Tibial nerve (tissue), 4 donors: ENCODE measurements at regions not wholly inside any gene's neighbourhood (a gene's known extent, or its start where the extent isn't known, plus 50 kb on each side); places are given as distances from the start of the nearest gene placed in this dataset.

Source experiments
- EP300 ChIP-seq, 2 donors: sonication (generic); formaldehyde crosslinking; IDR thresholded peaks; one replicate each; pipeline ENCODE4 v1.6.1; 2017; ENCODE audit warnings: antibody characterized with exemption in 2 of 2, mild to moderate bottlenecking in 1 of 2
- TF ChIP-seq, protein P1 (sequence below), 5 experiments: fragments of 200-600 bp in 3 of 5; fragments of 450-650 bp in 2 of 5; sonication (generic) in 3 of 5; IDR thresholded peaks; one replicate each; pipeline ENCODE4 v1.5.1; 2016 to 2019; ENCODE audit warnings: antibody characterized with exemption in 5 of 5, mild to moderate bottlenecking in 3 of 5, moderate library complexity in 2 of 5

DNA sequence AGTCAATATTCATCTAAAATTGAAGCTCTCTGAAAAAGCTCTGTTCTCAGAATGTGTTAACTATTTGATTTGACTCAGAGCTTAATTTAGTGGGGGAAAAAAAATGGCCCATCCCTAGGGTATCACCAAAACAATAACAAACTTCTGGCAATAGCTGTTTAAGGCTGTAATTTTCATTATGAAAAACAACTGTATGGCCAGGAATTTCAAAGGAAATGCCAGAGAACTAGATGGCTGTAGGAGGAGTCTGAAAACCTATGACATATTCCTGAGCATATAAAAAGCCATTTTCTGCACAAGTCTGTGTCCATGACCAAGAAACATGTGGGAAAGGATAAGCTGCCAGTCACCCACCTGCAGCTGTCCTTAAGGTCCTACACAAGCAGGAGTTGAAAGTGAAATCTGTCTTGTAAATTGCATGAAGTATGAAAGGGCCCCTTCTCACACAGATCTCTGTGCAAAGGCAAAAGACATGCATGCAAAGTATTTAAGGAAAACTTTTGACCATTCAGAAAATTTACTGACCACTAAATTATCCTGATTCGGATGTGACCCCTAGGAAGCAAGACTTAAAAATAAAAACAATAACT, 299.1 kb downstream of the BTG1 start:
- TF ChIP-seq, protein P1, sequence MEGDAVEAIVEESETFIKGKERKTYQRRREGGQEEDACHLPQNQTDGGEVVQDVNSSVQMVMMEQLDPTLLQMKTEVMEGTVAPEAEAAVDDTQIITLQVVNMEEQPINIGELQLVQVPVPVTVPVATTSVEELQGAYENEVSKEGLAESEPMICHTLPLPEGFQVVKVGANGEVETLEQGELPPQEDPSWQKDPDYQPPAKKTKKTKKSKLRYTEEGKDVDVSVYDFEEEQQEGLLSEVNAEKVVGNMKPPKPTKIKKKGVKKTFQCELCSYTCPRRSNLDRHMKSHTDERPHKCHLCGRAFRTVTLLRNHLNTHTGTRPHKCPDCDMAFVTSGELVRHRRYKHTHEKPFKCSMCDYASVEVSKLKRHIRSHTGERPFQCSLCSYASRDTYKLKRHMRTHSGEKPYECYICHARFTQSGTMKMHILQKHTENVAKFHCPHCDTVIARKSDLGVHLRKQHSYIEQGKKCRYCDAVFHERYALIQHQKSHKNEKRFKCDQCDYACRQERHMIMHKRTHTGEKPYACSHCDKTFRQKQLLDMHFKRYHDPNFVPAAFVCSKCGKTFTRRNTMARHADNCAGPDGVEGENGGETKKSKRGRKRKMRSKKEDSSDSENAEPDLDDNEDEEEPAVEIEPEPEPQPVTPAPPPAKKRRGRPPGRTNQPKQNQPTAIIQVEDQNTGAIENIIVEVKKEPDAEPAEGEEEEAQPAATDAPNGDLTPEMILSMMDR (IDR thresholded peaks at IDR 0.05): no peak
- no peak for TF ChIP-seq EP300 (IDR thresholded peaks at IDR 0.05)
